ENCODE measurements at regions not wholly inside any gene's neighbourhood (a gene's known extent, or its start where the extent isn't known, plus 50 kb on each side); places are given as distances from the start of the nearest gene placed in this dataset.

DNA sequence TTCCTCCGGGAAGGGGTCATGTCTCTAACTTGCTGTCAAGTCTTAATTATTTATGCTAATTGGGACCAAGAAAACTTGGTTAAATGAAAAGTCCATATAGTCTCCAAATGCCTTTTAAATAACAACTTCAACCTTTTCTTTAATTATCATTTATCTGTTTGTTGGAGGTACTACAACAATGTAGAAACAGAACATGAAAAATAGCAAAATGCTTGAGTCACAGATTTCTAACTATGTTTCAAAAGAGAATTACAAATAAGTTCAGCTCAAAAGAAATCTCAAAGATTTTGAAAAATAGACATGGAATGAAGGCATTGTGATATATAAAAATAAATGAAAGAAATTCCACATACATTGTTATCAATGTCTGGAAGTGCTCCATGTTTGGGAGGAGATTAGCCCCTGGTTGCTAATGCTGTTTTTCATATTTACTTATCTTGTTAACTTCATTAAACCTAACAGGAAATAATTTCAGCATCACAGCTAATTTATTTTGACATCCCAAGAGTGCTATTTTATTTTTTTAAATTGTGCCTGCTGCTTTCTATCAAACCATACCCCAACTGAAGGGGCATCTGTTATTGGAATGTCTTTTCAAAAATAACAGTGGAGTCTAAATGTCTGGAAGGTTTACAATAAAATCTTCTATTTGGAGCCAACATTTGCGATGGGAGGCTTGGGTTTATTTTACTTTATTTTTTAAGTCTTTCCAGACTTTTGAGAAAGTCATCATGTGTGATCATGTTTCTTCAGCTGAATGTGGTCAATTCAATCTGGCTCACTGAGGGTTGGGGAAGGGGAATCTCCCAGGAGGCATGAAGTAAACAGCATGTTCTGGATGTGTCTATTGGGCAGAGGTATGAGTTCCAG, 53.1 kb upstream of the ANKRD55 start:
- H3K27ac ChIP-seq: no peak overlapping the region

GRCh38 chr5:56282951-56283350, 49.8 kb upstream of the ANKRD55 start:
- no peak for DNase-seq (ENCODE audit: low spot score)
- no peak overlapping the region for H3K27ac ChIP-seq
- 93% methylated on average over 2 of the region's 2 CpGs for WGBS
- intact Hi-C loops (cut with DNase I): no loop called here
- H3K4me3 ChIP-seq: no peak overlapping the region
- H3K9me3 ChIP-seq: no peaks in the 10 kb centered on the region
- H3K27me3 ChIP-seq (replicated peaks; ENCODE audit: insufficient read depth): no peaks in the 10 kb centered on the region
- no peaks in the 10 kb centered on the region for H3K36me3 ChIP-seq
- no peaks in the 10 kb centered on the region for H3K4me1 ChIP-seq (replicated peaks)
- TF ChIP-seq POLR2AphosphoS5 (IDR thresholded peaks at IDR 0.05): no peak

More for the DNA sequence above, 53.1 kb upstream of the ANKRD55 start:
- Histone ChIP-seq H3K4me3 (no peak overlapping the region), H3K9me3 (no peaks in the 10 kb centered on the region), H3K27me3 (replicated peaks; ENCODE audit: insufficient read depth) (no peaks in the 10 kb centered on the region), H3K4me1 (replicated peaks) (no peaks in the 10 kb centered on the region), H3K36me3 (no peaks in the 10 kb centered on the region)
- 56% methylated on average over 2 of the region's 2 CpGs for WGBS
- DNase-seq (ENCODE audit: low spot score): no peak
- intact Hi-C loops (cut with DNase I): no loop called here
- TF ChIP-seq POLR2AphosphoS5 (IDR thresholded peaks at IDR 0.05): no peak
- no peak for TF ChIP-seq POLR2A (IDR thresholded peaks at IDR 0.05)
- TF ChIP-seq CTCF (IDR thresholded peaks at IDR 0.05): no peak

Small RNAs in the stretch of these regions (small RNA-seq; reads per million reads assigned to genes)
- gene HMGN1P17 (0 reads per million in 2 donors), gene RNU6ATAC2P (0 reads per million in 2 donors)

Data from prostate gland (tissue), 2 donors.